HL-60 (cell line): ENCODE measurements at regions not wholly inside any gene's neighbourhood (a gene's known extent, or its start where the extent isn't known, plus 50 kb on each side); places are given as distances from the start of the nearest gene placed in this dataset.

ENCODE experiments used
- GABPA ChIP-seq: IDR thresholded peaks from 2 replicates; pipeline ENCODE4 v1.6.1; 2012; ENCODE audit warnings: low read depth
- POLR2AphosphoS5 ChIP-seq: IDR thresholded peaks from 2 replicates; pipeline ENCODE4 v1.6.1; 2012; ENCODE audit warnings: low read depth
- TF ChIP-seq, protein P1 (sequence below): IDR thresholded peaks from one replicate; pipeline ENCODE4 v1.5.1; 2011; ENCODE audit warnings: low read length, control low read depth, inconsistent platforms; ENCODE audit not compliant: insufficient read depth
- TF ChIP-seq, protein P2 (sequence below): IDR thresholded peaks from 2 replicates; pipeline ENCODE4 v1.6.1; 2012; ENCODE audit warnings: low read depth; ENCODE audit not compliant: insufficient replicate concordance

DNA sequence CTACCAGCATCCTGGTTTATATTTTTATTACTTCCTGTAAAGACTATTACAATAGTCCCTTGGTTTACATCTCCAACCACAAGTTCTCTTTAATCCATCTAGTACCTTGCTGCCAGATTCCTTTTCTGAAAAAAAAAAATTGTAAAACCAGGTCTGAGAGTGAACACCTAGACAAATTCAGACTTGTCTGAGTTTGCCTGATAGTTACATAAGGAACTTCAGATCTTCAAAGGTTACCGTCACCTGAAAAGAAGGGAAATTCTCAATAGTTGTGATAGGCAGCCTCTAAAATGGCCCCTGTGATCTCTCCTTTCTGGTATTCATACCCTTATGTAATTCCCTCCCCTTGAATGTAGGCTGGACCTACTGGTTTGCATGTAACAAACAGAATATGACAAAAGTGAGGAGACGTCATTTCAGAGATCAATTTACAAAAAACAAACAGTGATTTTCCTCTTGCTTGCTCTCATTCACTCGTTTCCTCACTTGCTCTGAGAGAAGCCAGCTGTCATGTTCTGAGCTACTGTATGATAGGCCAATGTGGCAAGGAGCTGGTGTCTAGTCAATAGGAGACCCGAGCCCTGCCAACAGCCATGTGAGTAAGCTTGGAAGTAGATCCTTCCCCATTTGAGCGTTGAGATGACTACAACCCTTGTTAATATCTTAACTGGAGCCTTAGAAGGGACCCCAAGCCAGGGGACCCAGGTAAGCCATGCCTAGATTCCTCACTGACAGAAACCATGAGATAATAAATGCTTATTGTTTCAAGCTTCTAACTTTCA, 110.9 kb upstream of the LSM8 start:
- TF ChIP-seq, protein P1, sequence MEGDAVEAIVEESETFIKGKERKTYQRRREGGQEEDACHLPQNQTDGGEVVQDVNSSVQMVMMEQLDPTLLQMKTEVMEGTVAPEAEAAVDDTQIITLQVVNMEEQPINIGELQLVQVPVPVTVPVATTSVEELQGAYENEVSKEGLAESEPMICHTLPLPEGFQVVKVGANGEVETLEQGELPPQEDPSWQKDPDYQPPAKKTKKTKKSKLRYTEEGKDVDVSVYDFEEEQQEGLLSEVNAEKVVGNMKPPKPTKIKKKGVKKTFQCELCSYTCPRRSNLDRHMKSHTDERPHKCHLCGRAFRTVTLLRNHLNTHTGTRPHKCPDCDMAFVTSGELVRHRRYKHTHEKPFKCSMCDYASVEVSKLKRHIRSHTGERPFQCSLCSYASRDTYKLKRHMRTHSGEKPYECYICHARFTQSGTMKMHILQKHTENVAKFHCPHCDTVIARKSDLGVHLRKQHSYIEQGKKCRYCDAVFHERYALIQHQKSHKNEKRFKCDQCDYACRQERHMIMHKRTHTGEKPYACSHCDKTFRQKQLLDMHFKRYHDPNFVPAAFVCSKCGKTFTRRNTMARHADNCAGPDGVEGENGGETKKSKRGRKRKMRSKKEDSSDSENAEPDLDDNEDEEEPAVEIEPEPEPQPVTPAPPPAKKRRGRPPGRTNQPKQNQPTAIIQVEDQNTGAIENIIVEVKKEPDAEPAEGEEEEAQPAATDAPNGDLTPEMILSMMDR: no peak
- TF ChIP-seq POLR2AphosphoS5 (no peak), GABPA (no peak)
- TF ChIP-seq, protein P2, sequence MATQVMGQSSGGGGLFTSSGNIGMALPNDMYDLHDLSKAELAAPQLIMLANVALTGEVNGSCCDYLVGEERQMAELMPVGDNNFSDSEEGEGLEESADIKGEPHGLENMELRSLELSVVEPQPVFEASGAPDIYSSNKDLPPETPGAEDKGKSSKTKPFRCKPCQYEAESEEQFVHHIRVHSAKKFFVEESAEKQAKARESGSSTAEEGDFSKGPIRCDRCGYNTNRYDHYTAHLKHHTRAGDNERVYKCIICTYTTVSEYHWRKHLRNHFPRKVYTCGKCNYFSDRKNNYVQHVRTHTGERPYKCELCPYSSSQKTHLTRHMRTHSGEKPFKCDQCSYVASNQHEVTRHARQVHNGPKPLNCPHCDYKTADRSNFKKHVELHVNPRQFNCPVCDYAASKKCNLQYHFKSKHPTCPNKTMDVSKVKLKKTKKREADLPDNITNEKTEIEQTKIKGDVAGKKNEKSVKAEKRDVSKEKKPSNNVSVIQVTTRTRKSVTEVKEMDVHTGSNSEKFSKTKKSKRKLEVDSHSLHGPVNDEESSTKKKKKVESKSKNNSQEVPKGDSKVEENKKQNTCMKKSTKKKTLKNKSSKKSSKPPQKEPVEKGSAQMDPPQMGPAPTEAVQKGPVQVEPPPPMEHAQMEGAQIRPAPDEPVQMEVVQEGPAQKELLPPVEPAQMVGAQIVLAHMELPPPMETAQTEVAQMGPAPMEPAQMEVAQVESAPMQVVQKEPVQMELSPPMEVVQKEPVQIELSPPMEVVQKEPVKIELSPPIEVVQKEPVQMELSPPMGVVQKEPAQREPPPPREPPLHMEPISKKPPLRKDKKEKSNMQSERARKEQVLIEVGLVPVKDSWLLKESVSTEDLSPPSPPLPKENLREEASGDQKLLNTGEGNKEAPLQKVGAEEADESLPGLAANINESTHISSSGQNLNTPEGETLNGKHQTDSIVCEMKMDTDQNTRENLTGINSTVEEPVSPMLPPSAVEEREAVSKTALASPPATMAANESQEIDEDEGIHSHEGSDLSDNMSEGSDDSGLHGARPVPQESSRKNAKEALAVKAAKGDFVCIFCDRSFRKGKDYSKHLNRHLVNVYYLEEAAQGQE: no peak
